Lower leg skin (tissue), 4 donors: ENCODE measurements at regions not wholly inside any gene's neighbourhood (a gene's known extent, or its start where the extent isn't known, plus 50 kb on each side); places are given as distances from the start of the nearest gene placed in this dataset.

Experiments
- DNase-seq, 2 donors: peaks; one replicate each; pipeline ENCODE4 v3.0.0-alpha.2; 2019; ENCODE audit warnings: low spot score in 2 of 2
- H3K4me3 ChIP-seq: fragments of 200-600 bp; sonication (generic); 2 replicates; pipeline ENCODE4 v1.5.1; 2017; ENCODE audit warnings: mild to moderate bottlenecking, low read depth; ENCODE audit not compliant: poor library complexity, severe bottlenecking
- POLR2A ChIP-seq, 2 donors: fragments of 450-650 bp; IDR thresholded peaks; one replicate each; pipeline ENCODE4 v1.6.1; 2016 to 2017; ENCODE audit warnings: antibody characterized with exemption in 2 of 2, mild to moderate bottlenecking in 1 of 2, moderate library complexity in 1 of 2
- WGBS, 2 donors: methylation state at CpG; one replicate each; pipeline ENCODE4 v1.1.5; 2018; 5-methylcytosine and 5-hydroxymethylcytosine counted together
- intact Hi-C: fragments of 100-400 bp; cut with DNase I; formaldehyde crosslinking; loops from one replicate; pipeline ENCODE4 v1.15.0; 2023; ENCODE audit warnings: low total_unique reads
- TF ChIP-seq, protein P1 (sequence below), 3 donors: fragments of 450-650 bp; IDR thresholded peaks; one replicate each; pipeline ENCODE4 v1.5.1; 2016; ENCODE audit warnings: antibody characterized with exemption in 3 of 3, mild to moderate bottlenecking in 3 of 3, moderate library complexity in 2 of 3

DNA sequence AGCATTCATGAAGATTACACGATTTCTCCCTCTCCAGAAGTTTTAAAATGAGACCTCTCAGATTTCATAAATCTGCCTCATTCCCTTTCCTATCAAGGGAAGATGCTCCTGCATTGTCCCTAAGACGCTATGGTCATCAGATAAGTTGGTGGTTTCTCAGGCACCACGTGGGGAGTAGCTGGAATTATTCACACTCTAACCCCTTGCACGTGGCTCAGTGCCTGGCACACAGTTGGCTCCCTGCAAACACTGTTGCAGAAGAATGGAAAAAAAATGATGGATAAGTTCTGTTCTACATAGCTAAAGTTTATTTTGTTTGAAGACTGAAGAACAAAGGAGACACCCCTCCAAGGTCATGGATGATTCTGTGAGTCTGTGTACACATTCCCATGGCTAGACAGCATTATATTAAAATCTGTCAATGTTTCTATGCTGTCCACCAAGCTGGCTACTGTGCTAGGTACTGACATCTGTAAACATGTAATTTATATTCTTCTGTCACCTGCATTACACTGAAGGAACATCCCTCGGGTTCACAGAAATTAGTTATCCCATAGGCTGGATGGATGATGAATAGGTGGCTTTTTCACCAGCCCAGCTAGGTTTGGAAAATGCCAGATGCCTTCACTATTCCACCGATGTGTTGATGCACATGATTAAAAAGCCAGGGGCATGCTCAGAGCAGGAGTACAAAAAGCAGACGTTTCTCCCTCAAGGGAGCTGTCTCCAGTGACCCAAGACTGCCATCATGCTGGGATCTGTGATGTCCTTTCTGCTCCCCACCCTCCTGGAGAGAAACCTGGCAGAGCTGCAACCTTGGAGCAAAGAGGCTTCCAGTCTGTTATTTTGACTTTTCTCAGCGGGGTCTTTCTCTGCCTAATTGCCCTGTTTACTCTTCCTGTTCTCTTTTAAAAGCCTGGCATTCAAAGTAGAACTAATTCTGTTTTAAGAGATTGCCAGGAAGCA, 610.5 kb downstream of the UTRN start:
- no peak for DNase-seq
- H3K4me3 ChIP-seq: no peak overlapping the region
- TF ChIP-seq, protein P1, sequence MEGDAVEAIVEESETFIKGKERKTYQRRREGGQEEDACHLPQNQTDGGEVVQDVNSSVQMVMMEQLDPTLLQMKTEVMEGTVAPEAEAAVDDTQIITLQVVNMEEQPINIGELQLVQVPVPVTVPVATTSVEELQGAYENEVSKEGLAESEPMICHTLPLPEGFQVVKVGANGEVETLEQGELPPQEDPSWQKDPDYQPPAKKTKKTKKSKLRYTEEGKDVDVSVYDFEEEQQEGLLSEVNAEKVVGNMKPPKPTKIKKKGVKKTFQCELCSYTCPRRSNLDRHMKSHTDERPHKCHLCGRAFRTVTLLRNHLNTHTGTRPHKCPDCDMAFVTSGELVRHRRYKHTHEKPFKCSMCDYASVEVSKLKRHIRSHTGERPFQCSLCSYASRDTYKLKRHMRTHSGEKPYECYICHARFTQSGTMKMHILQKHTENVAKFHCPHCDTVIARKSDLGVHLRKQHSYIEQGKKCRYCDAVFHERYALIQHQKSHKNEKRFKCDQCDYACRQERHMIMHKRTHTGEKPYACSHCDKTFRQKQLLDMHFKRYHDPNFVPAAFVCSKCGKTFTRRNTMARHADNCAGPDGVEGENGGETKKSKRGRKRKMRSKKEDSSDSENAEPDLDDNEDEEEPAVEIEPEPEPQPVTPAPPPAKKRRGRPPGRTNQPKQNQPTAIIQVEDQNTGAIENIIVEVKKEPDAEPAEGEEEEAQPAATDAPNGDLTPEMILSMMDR (IDR thresholded peaks at IDR 0.05): no peak
- WGBS, 2 donors: 48 to 49% methylated on average over 8 of the region's 8 CpGs
- intact Hi-C loops: no loop called here

DNA sequence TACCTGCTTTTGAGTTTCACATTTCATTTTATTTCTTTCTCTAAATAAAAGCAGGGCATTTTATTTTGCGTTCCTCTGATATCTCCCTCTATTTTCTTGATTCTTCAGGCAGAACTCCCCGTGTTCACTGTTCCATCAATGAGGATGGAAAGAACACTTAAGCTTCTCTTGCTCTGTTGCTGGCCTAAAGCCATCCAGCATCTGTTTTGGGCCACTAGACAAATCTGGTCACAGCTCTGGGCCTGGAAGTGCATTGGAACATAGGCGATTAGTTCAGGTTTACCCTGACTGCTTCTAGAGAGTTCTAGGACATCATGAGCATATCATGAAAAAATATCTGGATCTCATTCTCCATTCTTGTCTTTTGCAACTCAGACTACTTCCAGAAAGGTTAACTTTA, 611.2 kb downstream of the UTRN start:
- intact Hi-C loops: no loop called here
- 56 to 74% methylated on average over 3 of the region's 3 CpGs for WGBS, 2 donors
- H3K4me3 ChIP-seq: no peak overlapping the region
- DNase-seq: no peak
- no peak for TF ChIP-seq POLR2A (IDR thresholded peaks at IDR 0.05)
- TF ChIP-seq, protein P1 (IDR thresholded peaks at IDR 0.05): no peak

DNA sequence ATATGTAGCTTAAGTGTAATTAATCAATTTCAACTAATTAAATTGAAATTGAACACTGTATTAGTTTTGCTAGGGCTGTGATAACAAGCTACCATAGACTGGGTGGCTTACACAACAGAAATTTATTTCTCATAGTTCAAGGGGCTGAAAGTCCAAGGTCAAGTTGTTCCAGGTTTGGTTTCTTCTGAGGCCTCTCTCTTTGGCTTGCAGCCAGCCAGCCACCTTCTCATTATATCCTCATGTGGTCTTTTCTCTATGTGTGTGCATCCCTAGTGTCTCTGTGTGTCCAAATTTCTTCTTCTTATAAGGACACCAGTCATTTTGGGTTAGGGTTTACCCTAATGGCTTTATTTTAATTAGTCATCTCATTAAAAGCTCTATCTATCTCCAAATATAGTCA, 611.7 kb downstream of the UTRN start:
- TF ChIP-seq, protein P1 (IDR thresholded peaks at IDR 0.05): no peak
- no peak for TF ChIP-seq POLR2A (IDR thresholded peaks at IDR 0.05)
- intact Hi-C loops: no loop called here
- no peak for DNase-seq
- H3K4me3 ChIP-seq: no peak overlapping the region

DNA sequence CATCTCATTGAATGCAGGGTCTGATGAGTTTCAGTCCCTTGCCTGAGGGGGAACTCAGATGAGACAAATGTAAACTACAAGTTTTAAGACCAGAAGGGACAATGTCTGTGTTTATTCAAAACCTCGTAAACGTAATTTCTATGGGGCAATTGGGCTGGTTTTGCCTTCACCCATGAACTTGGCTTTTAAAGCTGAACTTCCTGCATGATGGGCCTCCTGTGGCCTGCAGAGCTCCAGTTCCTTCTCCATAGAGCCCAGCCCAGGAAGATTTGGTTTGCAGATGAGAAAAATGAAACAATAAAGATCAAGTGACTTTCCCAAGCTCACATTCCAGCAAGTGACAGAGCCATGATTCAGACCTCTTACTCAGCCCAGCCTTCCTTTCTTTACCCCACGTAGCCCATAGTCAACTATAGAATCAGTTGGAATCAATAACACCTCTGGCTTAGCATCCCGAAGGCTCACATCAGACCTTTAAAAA, 612.3 kb downstream of the UTRN start:
- no peak overlapping the region for H3K4me3 ChIP-seq
- 76 to 84% methylated on average over 4 of the region's 4 CpGs for WGBS, 2 donors
- no peak for DNase-seq
- intact Hi-C loops: no loop called here
- TF ChIP-seq, protein P1 (IDR thresholded peaks at IDR 0.05): no peak
- TF ChIP-seq POLR2A (IDR thresholded peaks at IDR 0.05): no peak

GRCh38 chr6:144898052-144898689, 613.0 kb downstream of the UTRN start:
- intact Hi-C loops: no loop called here
- DNase-seq: no peak
- no peak overlapping the region for H3K4me3 ChIP-seq
- 87 to 91% methylated on average over 3 of the region's 3 CpGs for WGBS, 2 donors
- TF ChIP-seq, protein P1 (IDR thresholded peaks at IDR 0.05): no peak
- no peak for TF ChIP-seq POLR2A (IDR thresholded peaks at IDR 0.05)
